ENCODE measurements at regions not wholly inside any gene's neighbourhood (a gene's known extent, or its start where the extent isn't known, plus 50 kb on each side); places are given as distances from the start of the nearest gene placed in this dataset.
"Not testable (repeated sequence)": the region's sequence is repeated elsewhere in the genome, so short reads cannot be mapped to it uniquely, and the experiment has no call there.

DNA sequence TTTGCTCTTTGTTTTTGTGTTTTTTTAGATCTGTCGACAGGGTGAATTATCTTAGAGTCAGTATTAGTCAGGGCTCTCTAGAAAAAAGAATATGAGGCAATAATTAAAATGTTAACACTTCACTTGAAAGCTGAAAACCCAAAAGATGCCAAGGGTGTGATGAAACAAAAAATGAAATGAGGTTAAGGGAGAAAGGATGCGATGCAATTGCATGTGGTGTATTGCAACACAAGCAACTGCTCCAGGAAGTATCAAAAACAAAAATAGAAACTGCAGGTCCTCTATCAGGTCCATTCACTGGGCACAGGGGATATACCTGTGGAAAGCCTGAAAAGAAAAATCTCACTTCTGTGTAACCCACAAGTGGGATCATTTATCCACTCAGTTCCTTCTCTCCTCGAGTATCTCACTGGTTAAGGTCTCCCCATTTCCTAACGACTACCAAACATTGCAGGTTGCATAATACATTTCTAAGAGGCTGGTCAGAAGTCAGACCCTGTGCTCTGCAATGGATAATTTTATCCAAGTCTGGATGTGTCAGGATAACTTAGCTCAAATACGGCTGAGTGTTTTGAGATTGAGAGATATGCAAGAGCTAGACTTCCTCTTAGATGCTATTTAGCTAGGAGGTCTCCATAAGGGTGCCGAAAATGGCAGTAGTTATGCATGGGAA, 257.7 kb upstream of the GJE1 start:
- H3K9me3 ChIP-seq = no peaks in the 10 kb centered on the region
- no peaks in the 10 kb centered on the region for H3K4me1 ChIP-seq
- no peaks in the 10 kb centered on the region for H3K36me3 ChIP-seq
- no peak for TF ChIP-seq POLR2A (IDR thresholded peaks at IDR 0.05)
- TF ChIP-seq EP300 (IDR thresholded peaks at IDR 0.05) = no peak
- TF ChIP-seq POLR2AphosphoS5 (IDR thresholded peaks at IDR 0.05) = no peak
- TF ChIP-seq, protein P1, sequence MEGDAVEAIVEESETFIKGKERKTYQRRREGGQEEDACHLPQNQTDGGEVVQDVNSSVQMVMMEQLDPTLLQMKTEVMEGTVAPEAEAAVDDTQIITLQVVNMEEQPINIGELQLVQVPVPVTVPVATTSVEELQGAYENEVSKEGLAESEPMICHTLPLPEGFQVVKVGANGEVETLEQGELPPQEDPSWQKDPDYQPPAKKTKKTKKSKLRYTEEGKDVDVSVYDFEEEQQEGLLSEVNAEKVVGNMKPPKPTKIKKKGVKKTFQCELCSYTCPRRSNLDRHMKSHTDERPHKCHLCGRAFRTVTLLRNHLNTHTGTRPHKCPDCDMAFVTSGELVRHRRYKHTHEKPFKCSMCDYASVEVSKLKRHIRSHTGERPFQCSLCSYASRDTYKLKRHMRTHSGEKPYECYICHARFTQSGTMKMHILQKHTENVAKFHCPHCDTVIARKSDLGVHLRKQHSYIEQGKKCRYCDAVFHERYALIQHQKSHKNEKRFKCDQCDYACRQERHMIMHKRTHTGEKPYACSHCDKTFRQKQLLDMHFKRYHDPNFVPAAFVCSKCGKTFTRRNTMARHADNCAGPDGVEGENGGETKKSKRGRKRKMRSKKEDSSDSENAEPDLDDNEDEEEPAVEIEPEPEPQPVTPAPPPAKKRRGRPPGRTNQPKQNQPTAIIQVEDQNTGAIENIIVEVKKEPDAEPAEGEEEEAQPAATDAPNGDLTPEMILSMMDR (IDR thresholded peaks at IDR 0.05) = no peak
- no peak overlapping the region for H3K27ac ChIP-seq
- no peaks in the 10 kb centered on the region for H3K27me3 ChIP-seq
- 65% methylated on average over 6 of the region's 6 CpGs for WGBS
- DNase-seq (ENCODE audit: low spot score in 2 of 2) = no peak
- H3K4me3 ChIP-seq = no peak overlapping the region

DNA sequence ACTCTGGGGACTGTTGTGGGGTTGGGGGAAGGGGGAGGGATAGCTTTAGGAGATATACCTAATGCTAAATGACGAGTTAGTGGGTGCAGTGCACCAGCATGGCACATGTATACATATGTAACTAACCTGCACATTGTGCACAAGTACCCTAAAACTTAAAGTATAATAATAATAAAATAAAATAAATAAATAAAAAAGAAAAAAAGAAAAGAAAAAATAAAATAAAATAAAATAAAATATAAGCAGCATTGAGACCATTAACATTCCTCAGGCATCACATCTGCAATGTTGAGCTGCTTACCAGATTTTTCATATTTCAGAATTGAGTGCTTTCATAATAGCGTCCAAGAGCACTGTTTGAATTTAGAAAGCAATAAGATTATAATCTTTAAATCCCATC, 263.2 kb upstream of the GJE1 start:
- H3K27me3 ChIP-seq; H3K9me3 ChIP-seq; DNase-seq (ENCODE audit: low spot score in 2 of 2); H3K27ac ChIP-seq; H3K4me3 ChIP-seq; H3K4me1 ChIP-seq; H3K36me3 ChIP-seq: not testable (repeated sequence)
- whole genome bisulfite sequencing = 60% methylated on average over 2 of the region's 2 CpGs

DNA sequence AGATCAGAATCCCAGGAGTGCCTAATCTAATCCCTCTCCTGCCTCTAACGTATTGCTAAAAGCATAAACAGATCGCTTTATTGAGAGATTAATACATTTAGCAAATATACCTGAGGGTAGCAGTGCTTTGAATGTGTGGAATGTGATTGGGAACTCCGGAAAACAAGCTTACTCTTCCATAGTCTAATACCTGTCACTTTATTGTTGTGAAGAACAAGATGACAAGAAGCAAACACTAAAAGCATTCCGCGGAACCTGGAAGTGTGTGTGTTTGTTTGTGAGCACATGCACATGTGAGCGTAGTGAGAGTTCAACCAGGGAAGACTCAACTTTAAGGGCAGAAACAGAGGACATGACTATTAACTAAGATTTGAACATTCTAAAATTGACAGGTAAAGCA, 265.0 kb upstream of the GJE1 start:
- Histone ChIP-seq H3K9me3 (no peaks in the 10 kb centered on the region), H3K36me3 (no peaks in the 10 kb centered on the region), H3K4me1 (no peaks in the 10 kb centered on the region), H3K4me3 (no peak overlapping the region), H3K27me3 (no peaks in the 10 kb centered on the region), H3K27ac (no peak overlapping the region)
- DNase-seq (ENCODE audit: low spot score in 2 of 2) = no peak
- TF ChIP-seq EP300 (IDR thresholded peaks at IDR 0.05) = no peak
- TF ChIP-seq POLR2AphosphoS5 (IDR thresholded peaks at IDR 0.05) = no peak
- TF ChIP-seq, protein P1 (IDR thresholded peaks at IDR 0.05) = no peak
- TF ChIP-seq POLR2A (IDR thresholded peaks at IDR 0.05) = no peak
- WGBS = 85% methylated on average over 6 of the region's 6 CpGs

DNA sequence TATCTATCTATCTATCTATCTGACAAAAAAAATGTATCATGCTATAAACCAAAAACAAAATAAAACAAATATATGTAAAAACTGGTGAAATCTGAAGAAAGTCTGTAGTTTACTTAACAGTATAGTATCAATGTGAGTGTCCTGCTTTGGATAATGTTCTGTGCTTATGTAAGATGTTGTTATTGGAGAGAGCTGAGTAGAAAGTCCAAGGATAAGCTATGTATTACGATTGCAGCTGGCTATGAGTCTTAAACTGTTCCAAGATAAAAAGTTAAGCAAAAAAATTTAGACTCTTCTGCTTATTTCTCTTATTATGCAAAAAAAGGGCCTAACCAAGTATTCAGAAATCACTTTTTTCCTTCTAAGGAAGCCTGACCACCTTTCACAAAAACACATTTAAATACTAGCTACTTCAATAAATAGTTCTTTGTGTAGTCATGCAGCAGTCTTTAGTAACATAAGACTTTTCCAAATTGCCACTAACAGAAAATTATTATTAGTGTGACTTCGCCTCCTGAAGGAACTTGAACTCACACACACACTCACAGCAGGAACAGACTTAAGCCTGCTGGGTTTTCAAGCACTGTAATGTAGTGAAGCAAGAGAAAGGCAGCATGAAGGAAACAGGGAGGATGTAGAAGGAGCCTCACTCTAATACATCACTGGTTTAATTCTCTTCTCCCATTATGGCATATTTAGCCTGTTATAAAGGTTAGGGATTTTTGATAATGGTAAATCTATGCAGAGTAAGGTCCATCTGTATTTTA, 265.8 kb upstream of the GJE1 start:
- no peak for DNase-seq (ENCODE audit: low spot score in 2 of 2)
- TF ChIP-seq EP300 (IDR thresholded peaks at IDR 0.05) (no peak), POLR2AphosphoS5 (IDR thresholded peaks at IDR 0.05) (no peak), POLR2A (IDR thresholded peaks at IDR 0.05) (no peak)
- TF ChIP-seq, protein P1 (IDR thresholded peaks at IDR 0.05) = no peak
- H3K27ac ChIP-seq = no peak overlapping the region
- no peaks in the 10 kb centered on the region for H3K36me3 ChIP-seq
- H3K4me1 ChIP-seq = no peaks in the 10 kb centered on the region
- no peaks in the 10 kb centered on the region for H3K27me3 ChIP-seq
- 64% methylated on average over 2 of the region's 2 CpGs for WGBS
- H3K4me3 ChIP-seq = no peak overlapping the region
- H3K9me3 ChIP-seq = no peaks in the 10 kb centered on the region

DNA sequence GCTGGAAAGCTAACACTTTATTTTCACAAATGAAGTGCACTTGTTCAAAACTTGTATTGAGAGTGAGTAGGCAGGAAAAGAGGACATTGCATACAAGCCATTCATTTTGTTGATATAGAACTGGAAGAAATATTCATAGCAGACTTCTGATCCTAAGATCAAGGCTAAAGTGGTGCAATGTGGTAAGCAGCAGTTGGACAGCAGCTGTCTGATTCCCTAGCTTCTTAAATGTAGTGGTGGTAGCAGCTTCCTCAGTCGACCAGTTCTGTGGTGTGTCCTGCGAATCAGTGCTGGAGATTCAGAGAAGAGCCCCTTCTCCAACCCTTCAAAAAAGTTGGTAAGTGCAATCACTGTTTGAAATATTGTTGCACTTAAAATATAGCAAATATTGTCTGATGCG, 281.7 kb upstream of the GJE1 start:
- no peak for DNase-seq (ENCODE audit: low spot score in 2 of 2)
- 70% methylated on average over 3 of the region's 3 CpGs for WGBS
- no peak for TF ChIP-seq EP300 (IDR thresholded peaks at IDR 0.05)
- TF ChIP-seq, protein P1 (IDR thresholded peaks at IDR 0.05) = no peak
- no peak for TF ChIP-seq POLR2A (IDR thresholded peaks at IDR 0.05)
- no peak for TF ChIP-seq POLR2AphosphoS5 (IDR thresholded peaks at IDR 0.05)
- no peaks in the 10 kb centered on the region for H3K4me1 ChIP-seq
- H3K4me3 ChIP-seq = no peak overlapping the region
- H3K9me3 ChIP-seq = no peaks in the 10 kb centered on the region
- H3K27ac ChIP-seq = no peak overlapping the region
- H3K36me3 ChIP-seq = no peaks in the 10 kb centered on the region
- H3K27me3 ChIP-seq = no peaks in the 10 kb centered on the region
